HG02870 (cell line): ENCODE measurements at regions not wholly inside any gene's neighbourhood (a gene's known extent, or its start where the extent isn't known, plus 50 kb on each side); places are given as distances from the start of the nearest gene placed in this dataset.

Experiments
- ATAC-seq: cut with Tn5 transposase; IDR thresholded peaks from one replicate; pipeline ENCODE4 v1.9.1; 2021; ENCODE audit warnings: mild to moderate bottlenecking, moderate library complexity; ENCODE audit not compliant: unreplicated experiment

GRCh38 chr3:83734656-83735055 lies 1224.1 kb upstream of the CADM2 start:
- ATAC-seq = no peak

GRCh38 chr3:83738202-83738601 lies 1220.6 kb upstream of the CADM2 start:
- ATAC-seq = no peak

- ATAC-seq = no peak
These were observed 1218.3 kb upstream of the CADM2 start for GRCh38 chr3:83740504-83740903.

GRCh38 chr3:83765956-83766355 lies 1192.8 kb upstream of the CADM2 start:
- ATAC-seq = no peak

- no peak for ATAC-seq
These were observed 1188.8 kb upstream of the CADM2 start for GRCh38 chr3:83769791-83770663.

GRCh38 chr3:83770664-83771402 lies 1188.0 kb upstream of the CADM2 start:
- no peak for ATAC-seq

- ATAC-seq = no peak
These were observed 1156.0 kb upstream of the CADM2 start for GRCh38 chr3:83802801-83803200.

GRCh38 chr3:83807511-83807910 lies 1151.3 kb upstream of the CADM2 start:
- no peak for ATAC-seq

- no peak for ATAC-seq
These were observed 1145.6 kb upstream of the CADM2 start for GRCh38 chr3:83813176-83813575.

GRCh38 chr3:83816653-83817052 lies 1142.1 kb upstream of the CADM2 start:
- ATAC-seq = no peak

GRCh38 chr3:83821506-83821905 lies 1137.3 kb upstream of the CADM2 start:
- no peak for ATAC-seq

GRCh38 chr3:83823095-83823494 lies 1135.7 kb upstream of the CADM2 start:
- no peak for ATAC-seq

- ATAC-seq = no peak
These were observed 1123.7 kb upstream of the CADM2 start for GRCh38 chr3:83835040-83835439.

GRCh38 chr3:83842511-83842910 lies 1116.3 kb upstream of the CADM2 start:
- no peak for ATAC-seq

- no peak for ATAC-seq
These were observed 1115.1 kb upstream of the CADM2 start for GRCh38 chr3:83843716-83844115.

GRCh38 chr3:83849106-83849730 lies 1109.6 kb upstream of the CADM2 start:
- ATAC-seq = no peak

- ATAC-seq = no peak
These were observed 1095.4 kb upstream of the CADM2 start for GRCh38 chr3:83863380-83863779.

- ATAC-seq = no peak
These were observed 1089.8 kb upstream of the CADM2 start for GRCh38 chr3:83868909-83869567.

- no peak for ATAC-seq
These were observed 1085.2 kb upstream of the CADM2 start for GRCh38 chr3:83873550-83873949.

- no peak for ATAC-seq
These were observed 1080.9 kb upstream of the CADM2 start for GRCh38 chr3:83877910-83878309.

- no peak for ATAC-seq
These were observed 1076.1 kb upstream of the CADM2 start for GRCh38 chr3:83882701-83883100.
